ENCODE measurements at regions not wholly inside any gene's neighbourhood (a gene's known extent, or its start where the extent isn't known, plus 50 kb on each side); places are given as distances from the start of the nearest gene placed in this dataset.

GRCh38 chr1:69320757-69321211 is 246.9 kb upstream of the LRRC7 start:
- TF ChIP-seq, protein P1, sequence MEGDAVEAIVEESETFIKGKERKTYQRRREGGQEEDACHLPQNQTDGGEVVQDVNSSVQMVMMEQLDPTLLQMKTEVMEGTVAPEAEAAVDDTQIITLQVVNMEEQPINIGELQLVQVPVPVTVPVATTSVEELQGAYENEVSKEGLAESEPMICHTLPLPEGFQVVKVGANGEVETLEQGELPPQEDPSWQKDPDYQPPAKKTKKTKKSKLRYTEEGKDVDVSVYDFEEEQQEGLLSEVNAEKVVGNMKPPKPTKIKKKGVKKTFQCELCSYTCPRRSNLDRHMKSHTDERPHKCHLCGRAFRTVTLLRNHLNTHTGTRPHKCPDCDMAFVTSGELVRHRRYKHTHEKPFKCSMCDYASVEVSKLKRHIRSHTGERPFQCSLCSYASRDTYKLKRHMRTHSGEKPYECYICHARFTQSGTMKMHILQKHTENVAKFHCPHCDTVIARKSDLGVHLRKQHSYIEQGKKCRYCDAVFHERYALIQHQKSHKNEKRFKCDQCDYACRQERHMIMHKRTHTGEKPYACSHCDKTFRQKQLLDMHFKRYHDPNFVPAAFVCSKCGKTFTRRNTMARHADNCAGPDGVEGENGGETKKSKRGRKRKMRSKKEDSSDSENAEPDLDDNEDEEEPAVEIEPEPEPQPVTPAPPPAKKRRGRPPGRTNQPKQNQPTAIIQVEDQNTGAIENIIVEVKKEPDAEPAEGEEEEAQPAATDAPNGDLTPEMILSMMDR (IDR thresholded peaks at IDR 0.05; ENCODE audit: insufficient read depth, low read length, severe bottlenecking), result no peak
- no peak for FAIRE-seq
- Histone ChIP-seq H3K36me3 (ENCODE audit: control insufficient read depth, insufficient read depth, low read length) (no peaks in the 10 kb centered on the region), H3K27me3 (ENCODE audit: control insufficient read depth, insufficient read depth, low read length) (no peaks in the 10 kb centered on the region), H3K4me3 (ENCODE audit: low read depth, low read length) (no peak overlapping the region)
- DNase-seq (ENCODE audit: low read depth), result no peak

DNA sequence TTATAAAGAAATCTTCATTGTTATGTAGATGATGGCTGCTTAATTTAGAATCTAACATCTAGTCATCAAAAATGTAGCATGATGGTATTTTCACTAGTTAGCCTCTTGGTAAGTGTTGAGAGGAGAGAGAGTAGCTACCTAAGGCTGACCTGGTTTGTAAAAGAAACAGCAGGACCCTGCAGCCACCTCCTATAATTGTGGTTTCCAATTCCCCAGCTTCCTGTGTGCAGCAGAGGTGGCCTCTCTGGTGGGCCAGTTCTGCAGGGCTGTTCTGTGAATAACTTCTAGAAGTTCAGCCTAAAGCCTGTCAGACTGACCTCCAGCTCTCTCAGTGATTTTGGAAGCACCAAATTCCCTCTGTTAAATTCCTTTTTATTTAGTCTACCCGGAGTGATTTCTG is 246.4 kb upstream of the LRRC7 start:
- FAIRE-seq, result no peak
- TF ChIP-seq, protein P1 (IDR thresholded peaks at IDR 0.05; ENCODE audit: insufficient read depth, low read length, severe bottlenecking), result no peak
- H3K36me3 ChIP-seq (ENCODE audit: control insufficient read depth, insufficient read depth, low read length), result no peaks in the 10 kb centered on the region
- H3K27me3 ChIP-seq (ENCODE audit: control insufficient read depth, insufficient read depth, low read length), result no peaks in the 10 kb centered on the region
- no peak overlapping the region for H3K4me3 ChIP-seq (ENCODE audit: low read depth, low read length)
- no peak for DNase-seq (ENCODE audit: low read depth)

DNA sequence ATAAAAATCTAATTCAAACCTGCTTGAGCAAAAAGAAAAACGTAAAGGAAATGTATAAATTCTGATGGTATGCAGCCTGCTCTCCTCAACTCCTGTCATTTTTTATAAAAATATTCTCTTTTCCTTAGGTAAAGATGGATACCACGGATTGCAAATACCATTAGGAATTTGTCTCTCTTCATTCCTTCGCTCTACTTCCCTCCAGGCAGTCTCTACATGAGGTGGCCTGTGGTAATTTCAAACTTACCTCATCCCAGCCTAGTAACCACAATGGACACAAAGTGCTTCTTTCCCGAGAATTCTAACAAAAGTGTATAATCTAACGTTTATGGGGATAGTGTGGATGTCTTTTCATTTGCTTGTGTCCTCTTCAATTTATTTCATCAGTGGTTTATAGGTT is 239.5 kb upstream of the LRRC7 start:
- Histone ChIP-seq H3K4me3 (ENCODE audit: low read depth, low read length) (no peak overlapping the region), H3K27me3 (ENCODE audit: control insufficient read depth, insufficient read depth, low read length) (no peaks in the 10 kb centered on the region), H3K36me3 (ENCODE audit: control insufficient read depth, insufficient read depth, low read length) (no peaks in the 10 kb centered on the region)
- DNase-seq (ENCODE audit: low read depth) (no peak), FAIRE-seq (no peak)
- TF ChIP-seq, protein P1 (IDR thresholded peaks at IDR 0.05; ENCODE audit: insufficient read depth, low read length, severe bottlenecking), result no peak

GRCh38 chr1:69363236-69363635 is 204.5 kb upstream of the LRRC7 start:
- FAIRE-seq, result no peak
- H3K27me3 ChIP-seq (ENCODE audit: control insufficient read depth, insufficient read depth, low read length), result no peaks in the 10 kb centered on the region
- DNase-seq (ENCODE audit: low read depth), result no peak
- no peaks in the 10 kb centered on the region for H3K36me3 ChIP-seq (ENCODE audit: control insufficient read depth, insufficient read depth, low read length)
- TF ChIP-seq, protein P1 (IDR thresholded peaks at IDR 0.05; ENCODE audit: insufficient read depth, low read length, severe bottlenecking), result no peak
- no peak overlapping the region for H3K4me3 ChIP-seq (ENCODE audit: low read depth, low read length)

- H3K36me3 ChIP-seq (ENCODE audit: control insufficient read depth, insufficient read depth, low read length), result no peaks in the 10 kb centered on the region
- no peak overlapping the region for H3K4me3 ChIP-seq (ENCODE audit: low read depth, low read length)
- no peak for DNase-seq (ENCODE audit: low read depth)
- H3K27me3 ChIP-seq (ENCODE audit: control insufficient read depth, insufficient read depth, low read length), result no peaks in the 10 kb centered on the region
- TF ChIP-seq, protein P1 (IDR thresholded peaks at IDR 0.05; ENCODE audit: insufficient read depth, low read length, severe bottlenecking), result no peak
- FAIRE-seq, result peak; percentile 7
These were observed 194.2 kb upstream of the LRRC7 start for GRCh38 chr1:69373520-69373919.

- TF ChIP-seq, protein P1 (IDR thresholded peaks at IDR 0.05; ENCODE audit: insufficient read depth, low read length, severe bottlenecking), result no peak
- FAIRE-seq, result no peak
- DNase-seq (ENCODE audit: low read depth), result no peak
These were observed 191.3 kb upstream of the LRRC7 start for GRCh38 chr1:69376408-69376807.

More at GRCh38 chr1:69376408-69376807, 191.3 kb upstream of the LRRC7 start:
- Histone ChIP-seq H3K36me3 (ENCODE audit: control insufficient read depth, insufficient read depth, low read length) (no peaks in the 10 kb centered on the region), H3K27me3 (ENCODE audit: control insufficient read depth, insufficient read depth, low read length) (no peaks in the 10 kb centered on the region), H3K4me3 (ENCODE audit: low read depth, low read length) (no peak overlapping the region)
